ENCODE measurements at regions not wholly inside any gene's neighbourhood (a gene's known extent, or its start where the extent isn't known, plus 50 kb on each side); places are given as distances from the start of the nearest gene placed in this dataset.

DNA sequence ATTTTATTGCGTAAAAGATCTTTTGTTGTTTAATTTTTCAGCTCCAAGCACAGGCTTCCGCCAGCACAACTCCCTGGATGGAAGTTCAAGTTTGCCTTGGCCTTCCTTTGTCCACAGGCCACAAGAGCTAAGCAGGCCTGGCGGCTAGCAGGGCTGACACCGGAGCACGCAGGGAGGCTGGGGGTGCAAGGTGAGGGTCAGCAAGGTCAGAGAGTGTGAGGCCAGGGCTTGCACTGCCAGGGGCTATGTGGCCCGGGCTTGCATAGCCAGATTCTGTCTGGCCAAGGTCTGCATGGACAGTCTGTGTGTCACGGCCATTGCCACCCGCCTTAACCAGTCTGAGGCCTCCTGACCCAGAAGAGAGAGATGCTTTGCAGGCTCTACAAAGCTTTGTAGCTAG lies 123.9 kb downstream of the BCOR start:
- Histone ChIP-seq H4K20me1 (replicated peaks; ENCODE audit: control insufficient read depth, insufficient read depth, low read length) (no peaks in the 10 kb centered on the region), H3K9me1 (ENCODE audit: control insufficient read depth, insufficient read depth, low read length) (no peaks in the 10 kb centered on the region), H3K27ac (ENCODE audit: extremely low read depth, low read depth, low read length) (no peak overlapping the region), H3K27me3 (ENCODE audit: control insufficient read depth in 2 of 2, insufficient read depth in 2 of 2, low read length in 2 of 2) (no peaks in the 10 kb centered on the region; a peak in 1 of 5 replicates), H3K9me3 (replicated peaks; ENCODE audit: control insufficient read depth, insufficient read depth, low read depth, low read length) (no peaks in the 10 kb centered on the region; the same call in 1 of the 2 replicates), H2AFZ (ENCODE audit: low read depth, low read length) (no peak overlapping the region), H3K4me1 (replicated peaks in 1 of 2; ENCODE audit: control insufficient read depth in 2 of 2, insufficient read depth in 2 of 2, low read length in 2 of 2) (peaks cover 0 to 5% of the 10 kb centered on the region in 2 experiments; a peak in 2 of 5 replicates), H3K9ac (ENCODE audit: insufficient read depth in 1 of 2, low read depth in 2 of 2, low read length in 2 of 2) (no peak overlapping the region), H3K4me2 (ENCODE audit: insufficient read depth, low read length) (no peak overlapping the region), H3K4me3 (no peak overlapping the region), H3K79me2 (ENCODE audit: control insufficient read depth, insufficient read depth, low read length) (no peaks in the 10 kb centered on the region), H3K36me3 (ENCODE audit: control insufficient read depth, insufficient read depth, low read length) (no peaks in the 10 kb centered on the region)
- ChIA-PET POLR2A (no interaction called here), CTCF (ENCODE audit: low intra/inter-chr PET ratio) (no interaction called here)
- intact Hi-C loops (cut with micrococcal nuclease) (no loop called here), in situ Hi-C loops (cut with MboI) (no loop called here)
- no peak for FAIRE-seq
- ATAC-seq = no peak
- no TSS peak for BruUV-seq (replicated peaks)
- 31% methylated on average over 7 of the region's 8 CpGs for WGBS (ENCODE audit: insufficient coverage, low coverage, missing lambda C conversion rate)
- no peak for DNase-seq (ENCODE audit: extremely low read depth in 1 of 4, low spot score in 3 of 4)
- TF ChIP-seq VEZF1 (CRISPR knock-in tag; IDR thresholded peaks at IDR 0.05) (no peak), GMEB1 (CRISPR knock-in tag; IDR thresholded peaks at IDR 0.05) (no peak), SAP30 (IDR thresholded peaks at IDR 0.05; ENCODE audit: borderline replicate concordance, insufficient read depth, low read depth, low read length, poor library complexity, severe bottlenecking) (no peak), LARP7 (IDR thresholded peaks at IDR 0.05) (no peak), ZNF695 (CRISPR knock-in tag; IDR thresholded peaks at IDR 0.05) (no peak), HNRNPUL1 (IDR thresholded peaks at IDR 0.05; ENCODE audit: low read length) (no peak), SOX6 (IDR thresholded peaks at IDR 0.05) (no peak), GTF2B (IDR thresholded peaks at IDR 0.05; ENCODE audit: extremely low read depth, insufficient read length) (no peak), FOXJ2 (tag; IDR thresholded peaks at IDR 0.05) (no peak), CCAR2 (IDR thresholded peaks at IDR 0.05; ENCODE audit: low read depth, low read length) (no peak), HSF4 (CRISPR knock-in tag; IDR thresholded peaks at IDR 0.05; ENCODE audit: borderline replicate concordance) (no peak), RBBP5 (IDR thresholded peaks at IDR 0.05; ENCODE audit: borderline replicate concordance, insufficient read depth, low read length, poor library complexity, severe bottlenecking) (no peak), BHLHE40 (IDR thresholded peaks at IDR 0.05; ENCODE audit: low read length) (no peak), PRPF4 (IDR thresholded peaks at IDR 0.05; ENCODE audit: insufficient read depth, low read depth, low read length, poor library complexity, severe bottlenecking) (no peak), HLTF (IDR thresholded peaks at IDR 0.05) (no peak), ESRRA (IDR thresholded peaks at IDR 0.05; ENCODE audit: borderline replicate concordance, low read depth) (no peak), RAD51 (IDR thresholded peaks at IDR 0.05; ENCODE audit: borderline replicate concordance, low read depth) (no peak)
- TF ChIP-seq, protein P1, sequence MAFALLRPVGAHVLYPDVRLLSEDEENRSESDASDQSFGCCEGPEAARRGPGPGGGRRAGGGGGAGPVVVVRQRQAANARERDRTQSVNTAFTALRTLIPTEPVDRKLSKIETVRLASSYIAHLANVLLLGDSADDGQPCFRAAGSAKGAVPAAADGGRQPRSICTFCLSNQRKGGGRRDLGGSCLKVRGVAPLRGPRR (CRISPR knock-in tag; IDR thresholded peaks at IDR 0.05) = no peak
